ENCODE measurements at regions not wholly inside any gene's neighbourhood (a gene's known extent, or its start where the extent isn't known, plus 50 kb on each side); places are given as distances from the start of the nearest gene placed in this dataset.

- no peak for TF ChIP-seq CTCF (conservative IDR thresholded peaks at IDR 0.05; ENCODE audit: low read depth, low read length)
- DNase-seq (ENCODE audit: low read depth): no peak
- no peak overlapping the region for H3K4me3 ChIP-seq (ENCODE audit: low read length)
Measured at GRCh38 chr3:56909349-56909748, 107.6 kb upstream of the ARHGEF3 start.

- no peak for TF ChIP-seq CTCF (conservative IDR thresholded peaks at IDR 0.05; ENCODE audit: low read depth, low read length)
- DNase-seq (ENCODE audit: low read depth): no peak
- no peak overlapping the region for H3K4me3 ChIP-seq (ENCODE audit: low read length)
Measured at GRCh38 chr3:56908004-56908403, 106.3 kb upstream of the ARHGEF3 start.

GRCh38 chr3:56904552-56905215 lies 102.9 kb upstream of the ARHGEF3 start:
- DNase-seq (ENCODE audit: low read depth): no peak
- TF ChIP-seq CTCF (conservative IDR thresholded peaks at IDR 0.05; ENCODE audit: low read depth, low read length): no peak
- no peak overlapping the region for H3K4me3 ChIP-seq (ENCODE audit: low read length)

GRCh38 chr3:56903231-56903782 lies 101.6 kb upstream of the ARHGEF3 start:
- TF ChIP-seq CTCF (conservative IDR thresholded peaks at IDR 0.05; ENCODE audit: low read depth, low read length): no peak
- no peak overlapping the region for H3K4me3 ChIP-seq (ENCODE audit: low read length)
- no peak for DNase-seq (ENCODE audit: low read depth)

- H3K4me3 ChIP-seq (ENCODE audit: low read length): no peak overlapping the region
- no peak for TF ChIP-seq CTCF (conservative IDR thresholded peaks at IDR 0.05; ENCODE audit: low read depth, low read length)
- no peak for DNase-seq (ENCODE audit: low read depth)
Measured at GRCh38 chr3:56902468-56903160, 100.9 kb upstream of the ARHGEF3 start.

- no peak for TF ChIP-seq CTCF (conservative IDR thresholded peaks at IDR 0.05; ENCODE audit: low read depth, low read length)
- DNase-seq (ENCODE audit: low read depth): no peak
- no peak overlapping the region for H3K4me3 ChIP-seq (ENCODE audit: low read length)
Measured at GRCh38 chr3:56900801-56901200, 99.1 kb upstream of the ARHGEF3 start.

GRCh38 chr3:56899851-56900250 lies 98.1 kb upstream of the ARHGEF3 start:
- DNase-seq (ENCODE audit: low read depth): no peak
- H3K4me3 ChIP-seq (ENCODE audit: low read length): no peak overlapping the region

More at GRCh38 chr3:56899851-56900250, 98.1 kb upstream of the ARHGEF3 start:
- TF ChIP-seq CTCF (conservative IDR thresholded peaks at IDR 0.05; ENCODE audit: low read depth, low read length): no peak
